MCF 10A (cell line): ENCODE measurements at regions not wholly inside any gene's neighbourhood (a gene's known extent, or its start where the extent isn't known, plus 50 kb on each side); places are given as distances from the start of the nearest gene placed in this dataset.

Experiments
- BruUV-seq: library from RNA; stranded (reverse); fragments of 400-500 nt; replicated peaks from 2 replicates; lab custom pipeline; 2021; lab: Mats Ljungman, UMichigan
- CTCF ChIA-PET: fragments of 300-600 bp; sonication (Branson Sonifier 250); formaldehyde crosslinking; extraction: SDS; loops from one replicate; lab custom pipeline; 2021; ENCODE audit warnings: antibody characterized with exemption, inconsistent platforms; lab: Yijun Ruan, JAX
- POLR2A ChIA-PET: fragments of 300-600, 350-650 bp; sonication (Branson Sonifier 250); formaldehyde crosslinking; extraction: SDS; loops from one replicate; lab custom pipeline; 2020; ENCODE audit warnings: antibody characterized with exemption, inconsistent platforms; lab: Yijun Ruan, JAX
- DNase-seq: peaks from one replicate; pipeline ENCODE4 v3.0.0-alpha.2; 2018; ENCODE audit not compliant: unreplicated experiment
- H3K27ac Mint-ChIP-seq: one replicate; pipeline ENCODE4 v1.8.0; 2022; ENCODE audit warnings: mild to moderate bottlenecking, low read depth, mixed read lengths; ENCODE audit not compliant: unreplicated experiment
- H3K27me3 Mint-ChIP-seq: one replicate; pipeline ENCODE4 v1.8.0; 2022; ENCODE audit warnings: mixed read lengths; ENCODE audit not compliant: insufficient read depth, unreplicated experiment
- H3K36me3 Mint-ChIP-seq: one replicate; pipeline ENCODE4 v1.8.0; 2022; ENCODE audit warnings: mild to moderate bottlenecking, moderate library complexity, mixed read lengths; ENCODE audit not compliant: insufficient read depth, unreplicated experiment
- H3K4me1 Mint-ChIP-seq: one replicate; pipeline ENCODE4 v1.8.0; 2022; ENCODE audit warnings: mixed read lengths; ENCODE audit not compliant: insufficient read depth, unreplicated experiment
- H3K4me3 Mint-ChIP-seq: one replicate; pipeline ENCODE4 v1.8.0; 2022; ENCODE audit warnings: mild to moderate bottlenecking, moderate library complexity, mixed read lengths; ENCODE audit not compliant: unreplicated experiment
- H3K9me3 Mint-ChIP-seq: one replicate; pipeline ENCODE4 v1.8.0; 2022; ENCODE audit warnings: mixed read lengths; ENCODE audit not compliant: unreplicated experiment
- CTCF ChIP-seq: fragments of 200-600 bp; IDR thresholded peaks from one replicate; pipeline ENCODE4 v1.8.0; 2022; ENCODE audit warnings: antibody characterized with exemption, mild to moderate bottlenecking; ENCODE audit not compliant: unreplicated experiment
- intact Hi-C: fragments of 100-400 bp; cut with micrococcal nuclease; formaldehyde crosslinking; loops from 2 replicates; pipeline ENCODE4 v1.14.1; 2022

DNA sequence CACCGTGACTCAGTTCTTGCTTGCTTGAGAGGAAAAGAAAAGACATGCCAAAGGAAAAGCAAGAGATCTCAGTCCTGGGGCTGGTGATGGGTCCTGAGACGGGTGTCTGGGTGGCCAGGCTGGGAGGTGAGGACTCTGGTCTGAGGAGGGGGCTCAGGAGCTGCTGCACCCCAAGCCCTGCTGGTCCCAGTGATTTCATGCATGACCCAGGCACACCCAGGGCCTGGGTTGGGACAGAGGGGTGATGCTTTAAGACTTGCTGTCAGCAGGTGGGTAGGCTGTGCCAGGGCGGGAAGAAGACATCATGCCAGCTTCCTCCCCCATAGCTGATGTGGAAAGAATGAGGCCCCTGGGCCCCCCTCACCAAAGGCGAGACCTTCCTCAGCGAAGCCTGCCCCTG, 65.1 kb upstream of the PMEPA1 start:
- Mint-ChIP-seq H3K4me1 (peaks cover 24% of the 10 kb centered on the region), H3K36me3 (no peaks in the 10 kb centered on the region), H3K27ac (no peak overlapping the region), H3K9me3 (no peaks in the 10 kb centered on the region), H3K4me3 (no peak overlapping the region), H3K27me3 (no peaks in the 10 kb centered on the region)
- no peak for TF ChIP-seq CTCF
- no peak for DNase-seq
- no TSS peak for BruUV-seq
- POLR2A ChIA-PET: no interaction called here
- intact Hi-C loops: no loop called here
- CTCF ChIA-PET: interaction anchor here (0.6 to 1.2 kb wide), 2 partner anchors 17 to 77 kb away, joined by 4 to 5 read pairs; no protein-coding TSS in a partner anchor

- Mint-ChIP-seq H3K4me3 (no peak overlapping the region), H3K36me3 (no peaks in the 10 kb centered on the region), H3K27ac (no peak overlapping the region), H3K9me3 (no peaks in the 10 kb centered on the region), H3K4me1 (peaks cover 24% of the 10 kb centered on the region), H3K27me3 (no peaks in the 10 kb centered on the region)
- no peak for DNase-seq
- ChIA-PET POLR2A (no interaction called here), CTCF (interaction anchor here (1.2 to 3.1 kb wide), 2 partner anchors 18 to 120 kb away, joined by 4 to 12 read pairs; no protein-coding TSS in a partner anchor)
- BruUV-seq: no TSS peak
- TF ChIP-seq CTCF: no peak
- intact Hi-C loops: no loop called here
Measured at GRCh38 chr20:57774111-57774880, 64.5 kb upstream of the PMEPA1 start.

GRCh38 chr20:57773059-57773815, 63.4 kb upstream of the PMEPA1 start:
- no peaks in the 10 kb centered on the region for H3K27me3 Mint-ChIP-seq

More at GRCh38 chr20:57773059-57773815, 63.4 kb upstream of the PMEPA1 start:
- no TSS peak for BruUV-seq
- ChIA-PET POLR2A (interaction anchor here (0.8 to 1.5 kb wide), 4 partner anchors 24 to 75 kb away, joined by 4 to 7 read pairs (median 5); no protein-coding TSS in a partner anchor), CTCF (interaction anchor here (0.6 to 3.1 kb wide), 3 partner anchors 17 to 235 kb away, joined by 3 to 12 read pairs (median 5); no protein-coding TSS in a partner anchor)
- Mint-ChIP-seq H3K4me1 (peaks cover 24% of the 10 kb centered on the region), H3K36me3 (no peaks in the 10 kb centered on the region), H3K4me3 (no peak overlapping the region), H3K9me3 (no peaks in the 10 kb centered on the region), H3K27ac (no peak overlapping the region)
- DNase-seq: no peak
- TF ChIP-seq CTCF: no peak
- intact Hi-C loops: no loop called here
